ENCODE measurements at regions not wholly inside any gene's neighbourhood (a gene's known extent, or its start where the extent isn't known, plus 50 kb on each side); places are given as distances from the start of the nearest gene placed in this dataset.

GRCh38 chr20:48287021-48287494 lies 501.8 kb upstream of the SULF2 start:
- H3K27ac ChIP-seq: no peak overlapping the region
- no TSS peak for BruUV-seq (replicated peaks)
- no peak overlapping the region for H2AFZ ChIP-seq
- no peak overlapping the region for H3K4me3 ChIP-seq
- intact Hi-C loops (cut with micrococcal nuclease; ENCODE audit: unreplicated experiment): no loop called here
- no peak for DNase-seq
- CTCF ChIA-PET: no interaction called here
- H3K4me2 ChIP-seq: no peak overlapping the region
- H3K27me3 ChIP-seq (ENCODE audit: insufficient read depth, low read depth): no peaks in the 10 kb centered on the region
- H3K36me3 ChIP-seq (ENCODE audit: low read depth): no peaks in the 10 kb centered on the region
- POLR2A ChIA-PET (ENCODE audit: unreplicated experiment): no interaction called here
- TF ChIP-seq CTCF (conservative IDR thresholded peaks at IDR 0.05): no peak
- H3K9me2 ChIP-seq (ENCODE audit: insufficient read depth): no peaks in the 10 kb centered on the region
- H3K4me1 ChIP-seq (replicated peaks; ENCODE audit: insufficient read depth): peaks cover 15% of the 10 kb centered on the region
- H4K20me1 ChIP-seq (ENCODE audit: insufficient read depth): no peaks in the 10 kb centered on the region
- H3K79me2 ChIP-seq (ENCODE audit: low read depth): no peaks in the 10 kb centered on the region
- no peaks in the 10 kb centered on the region; the same call in 1 of the 2 replicates for H3K9me3 ChIP-seq (ENCODE audit: insufficient read depth, low read depth)
- peaks cover 9% of the 10 kb centered on the region; the same call in 1 of the 2 replicates for H3F3A ChIP-seq (ENCODE audit: insufficient read depth, low read depth)

GRCh38 chr20:48286601-48287000 lies 501.3 kb upstream of the SULF2 start:
- intact Hi-C loops (cut with micrococcal nuclease; ENCODE audit: unreplicated experiment): no loop called here
- Histone ChIP-seq H3K27ac (no peak overlapping the region), H3K4me1 (replicated peaks; ENCODE audit: insufficient read depth) (peaks cover 17% of the 10 kb centered on the region), H3K9me3 (ENCODE audit: insufficient read depth, low read depth) (no peaks in the 10 kb centered on the region; the same call in 1 of the 2 replicates), H3K9me2 (ENCODE audit: insufficient read depth) (no peaks in the 10 kb centered on the region), H3K27me3 (ENCODE audit: insufficient read depth, low read depth) (no peaks in the 10 kb centered on the region), H3K36me3 (ENCODE audit: low read depth) (no peaks in the 10 kb centered on the region), H3K4me3 (no peak overlapping the region), H3F3A (ENCODE audit: insufficient read depth, low read depth) (peaks cover 5% of the 10 kb centered on the region; the same call in 1 of the 2 replicates), H3K79me2 (ENCODE audit: low read depth) (no peaks in the 10 kb centered on the region), H3K4me2 (no peak overlapping the region), H2AFZ (no peak overlapping the region), H4K20me1 (ENCODE audit: insufficient read depth) (no peaks in the 10 kb centered on the region)
- TF ChIP-seq EZH2 (IDR thresholded peaks at IDR 0.05; ENCODE audit: low read depth) (no peak), CTCF (conservative IDR thresholded peaks at IDR 0.05) (no peak)
- ChIA-PET CTCF (no interaction called here), POLR2A (ENCODE audit: unreplicated experiment) (interaction anchor here (0.6 kb wide), 1 partner anchor 391 kb away, joined by 13 read pairs; no protein-coding TSS in a partner anchor)
- BruUV-seq (replicated peaks): no TSS peak
- DNase-seq: no peak

- ChIA-PET CTCF (no interaction called here), POLR2A (ENCODE audit: unreplicated experiment) (interaction anchor here (0.6 to 1.1 kb wide), 2 partner anchors 10 to 390 kb away, joined by 4 to 13 read pairs; no protein-coding TSS in a partner anchor)
Observed at GRCh38 chr20:48285656-48286055, 500.4 kb upstream of the SULF2 start.

More at GRCh38 chr20:48285656-48286055, 500.4 kb upstream of the SULF2 start:
- TF ChIP-seq CTCF (conservative IDR thresholded peaks at IDR 0.05): no peak
- no peak for TF ChIP-seq EZH2 (IDR thresholded peaks at IDR 0.05; ENCODE audit: low read depth)
- H4K20me1 ChIP-seq (ENCODE audit: insufficient read depth): no peaks in the 10 kb centered on the region
- no peak overlapping the region for H3K27ac ChIP-seq
- no peaks in the 10 kb centered on the region; the same call in 1 of the 2 replicates for H3K9me3 ChIP-seq (ENCODE audit: insufficient read depth, low read depth)
- H2AFZ ChIP-seq: no peak overlapping the region
- H3K4me2 ChIP-seq: no peak overlapping the region
- intact Hi-C loops (cut with micrococcal nuclease; ENCODE audit: unreplicated experiment): no loop called here
- no TSS peak for BruUV-seq (replicated peaks)
- no peaks in the 10 kb centered on the region for H3K79me2 ChIP-seq (ENCODE audit: low read depth)
- no peak overlapping the region for H3K4me3 ChIP-seq
- H3K9me2 ChIP-seq (ENCODE audit: insufficient read depth): no peaks in the 10 kb centered on the region
- H3K27me3 ChIP-seq (ENCODE audit: insufficient read depth, low read depth): no peaks in the 10 kb centered on the region
- H3F3A ChIP-seq (ENCODE audit: insufficient read depth, low read depth): peaks cover 5% of the 10 kb centered on the region; the same call in 1 of the 2 replicates
- DNase-seq: no peak
- no peaks in the 10 kb centered on the region for H3K36me3 ChIP-seq (ENCODE audit: low read depth)
- peaks cover 17% of the 10 kb centered on the region for H3K4me1 ChIP-seq (replicated peaks; ENCODE audit: insufficient read depth)
